ENCODE measurements at regions not wholly inside any gene's neighbourhood (a gene's known extent, or its start where the extent isn't known, plus 50 kb on each side); places are given as distances from the start of the nearest gene placed in this dataset.

GRCh38 chr11:91220476-91221202 lies 997.8 kb upstream of the CHORDC1 start:
- Histone ChIP-seq H3K9me3 (ENCODE audit: insufficient read depth, low read length) (no peaks in the 10 kb centered on the region), H2AFZ (ENCODE audit: low read depth, low read length) (no peak overlapping the region), H3K9ac (ENCODE audit: low read length) (no peak overlapping the region), H4K20me1 (ENCODE audit: insufficient read depth, low read length) (no peaks in the 10 kb centered on the region), H3K27me3 (ENCODE audit: low read depth, low read length) (no peaks in the 10 kb centered on the region), H3K36me3 (replicated peaks; ENCODE audit: low read depth, low read length) (no peaks in the 10 kb centered on the region), H3K4me3 (ENCODE audit: low read length) (no peak overlapping the region), H3K27ac (ENCODE audit: low read length) (no peak overlapping the region), H3K4me2 (ENCODE audit: low read length) (no peak overlapping the region), H3K4me1 (ENCODE audit: low read length) (peaks cover 23% of the 10 kb centered on the region), H3K79me2 (ENCODE audit: low read length) (no peaks in the 10 kb centered on the region)
- TF ChIP-seq, protein P1, sequence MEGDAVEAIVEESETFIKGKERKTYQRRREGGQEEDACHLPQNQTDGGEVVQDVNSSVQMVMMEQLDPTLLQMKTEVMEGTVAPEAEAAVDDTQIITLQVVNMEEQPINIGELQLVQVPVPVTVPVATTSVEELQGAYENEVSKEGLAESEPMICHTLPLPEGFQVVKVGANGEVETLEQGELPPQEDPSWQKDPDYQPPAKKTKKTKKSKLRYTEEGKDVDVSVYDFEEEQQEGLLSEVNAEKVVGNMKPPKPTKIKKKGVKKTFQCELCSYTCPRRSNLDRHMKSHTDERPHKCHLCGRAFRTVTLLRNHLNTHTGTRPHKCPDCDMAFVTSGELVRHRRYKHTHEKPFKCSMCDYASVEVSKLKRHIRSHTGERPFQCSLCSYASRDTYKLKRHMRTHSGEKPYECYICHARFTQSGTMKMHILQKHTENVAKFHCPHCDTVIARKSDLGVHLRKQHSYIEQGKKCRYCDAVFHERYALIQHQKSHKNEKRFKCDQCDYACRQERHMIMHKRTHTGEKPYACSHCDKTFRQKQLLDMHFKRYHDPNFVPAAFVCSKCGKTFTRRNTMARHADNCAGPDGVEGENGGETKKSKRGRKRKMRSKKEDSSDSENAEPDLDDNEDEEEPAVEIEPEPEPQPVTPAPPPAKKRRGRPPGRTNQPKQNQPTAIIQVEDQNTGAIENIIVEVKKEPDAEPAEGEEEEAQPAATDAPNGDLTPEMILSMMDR (IDR thresholded peaks at IDR 0.05; ENCODE audit: low read depth, low read length): peak; percentile 8; the same call in 1 of the 2 replicates
- no peak for TF ChIP-seq EZH2phosphoT487 (IDR thresholded peaks at IDR 0.05; ENCODE audit: low read depth)

DNA sequence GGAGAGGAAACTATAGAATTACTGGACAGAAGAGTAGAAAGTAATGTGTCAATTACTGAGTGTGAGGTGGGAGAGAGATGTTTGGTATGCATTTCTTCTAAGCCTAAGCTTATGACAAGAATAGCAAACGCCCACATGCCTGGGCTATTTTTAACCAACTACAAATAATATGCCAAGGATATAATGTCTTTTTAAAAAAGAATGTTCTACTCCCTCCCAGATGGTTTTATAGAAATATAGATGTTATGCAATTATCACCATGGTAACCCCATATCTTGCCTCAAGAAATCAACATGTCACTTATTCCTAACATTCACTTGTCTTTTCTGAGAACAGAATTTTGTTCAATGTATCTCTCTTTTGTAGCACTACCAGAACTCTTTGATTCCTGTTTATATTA lies 996.7 kb upstream of the CHORDC1 start:
- Histone ChIP-seq H3K36me3 (replicated peaks; ENCODE audit: low read depth, low read length) (no peaks in the 10 kb centered on the region), H4K20me1 (ENCODE audit: insufficient read depth, low read length) (no peaks in the 10 kb centered on the region), H3K27ac (ENCODE audit: low read length) (no peak overlapping the region), H3K9ac (ENCODE audit: low read length) (no peak overlapping the region), H3K27me3 (ENCODE audit: low read depth, low read length) (no peaks in the 10 kb centered on the region), H3K79me2 (ENCODE audit: low read length) (no peaks in the 10 kb centered on the region), H3K4me2 (ENCODE audit: low read length) (no peak overlapping the region), H3K9me3 (ENCODE audit: insufficient read depth, low read length) (no peaks in the 10 kb centered on the region), H3K4me1 (ENCODE audit: low read length) (peaks cover 23% of the 10 kb centered on the region), H2AFZ (ENCODE audit: low read depth, low read length) (no peak overlapping the region), H3K4me3 (ENCODE audit: low read length) (no peak overlapping the region)
- TF ChIP-seq, protein P1 (IDR thresholded peaks at IDR 0.05; ENCODE audit: low read depth, low read length): no peak

- H3K27ac ChIP-seq (ENCODE audit: low read length): no peak overlapping the region
- H3K36me3 ChIP-seq (replicated peaks; ENCODE audit: low read depth, low read length): no peaks in the 10 kb centered on the region
- H3K27me3 ChIP-seq (ENCODE audit: low read depth, low read length): no peaks in the 10 kb centered on the region
- H3K9ac ChIP-seq (ENCODE audit: low read length): no peak overlapping the region
- no peaks in the 10 kb centered on the region for H3K9me3 ChIP-seq (ENCODE audit: insufficient read depth, low read length)
- no peak overlapping the region for H3K4me3 ChIP-seq (ENCODE audit: low read length)
- TF ChIP-seq, protein P1 (IDR thresholded peaks at IDR 0.05; ENCODE audit: low read depth, low read length): no peak
- no peak for TF ChIP-seq EZH2phosphoT487 (IDR thresholded peaks at IDR 0.05; ENCODE audit: low read depth)
- no peaks in the 10 kb centered on the region for H3K4me1 ChIP-seq (ENCODE audit: low read length)
- H2AFZ ChIP-seq (ENCODE audit: low read depth, low read length): no peak overlapping the region
- no peaks in the 10 kb centered on the region for H3K79me2 ChIP-seq (ENCODE audit: low read length)
- H4K20me1 ChIP-seq (ENCODE audit: insufficient read depth, low read length): no peaks in the 10 kb centered on the region
- no peak overlapping the region for H3K4me2 ChIP-seq (ENCODE audit: low read length)
Measured at GRCh38 chr11:91209751-91210150, 986.9 kb upstream of the CHORDC1 start.

- no peaks in the 10 kb centered on the region for H3K36me3 ChIP-seq (replicated peaks; ENCODE audit: low read depth, low read length)
- no peak overlapping the region for H3K4me2 ChIP-seq (ENCODE audit: low read length)
- no peak overlapping the region for H2AFZ ChIP-seq (ENCODE audit: low read depth, low read length)
- H3K4me3 ChIP-seq (ENCODE audit: low read length): no peak overlapping the region
- TF ChIP-seq, protein P1 (IDR thresholded peaks at IDR 0.05; ENCODE audit: low read depth, low read length): no peak
- no peak for TF ChIP-seq EZH2phosphoT487 (IDR thresholded peaks at IDR 0.05; ENCODE audit: low read depth)
- no peaks in the 10 kb centered on the region for H3K79me2 ChIP-seq (ENCODE audit: low read length)
- H3K9me3 ChIP-seq (ENCODE audit: insufficient read depth, low read length): no peaks in the 10 kb centered on the region
- H3K27ac ChIP-seq (ENCODE audit: low read length): no peak overlapping the region
- no peaks in the 10 kb centered on the region for H3K4me1 ChIP-seq (ENCODE audit: low read length)
- H3K9ac ChIP-seq (ENCODE audit: low read length): no peak overlapping the region
- H4K20me1 ChIP-seq (ENCODE audit: insufficient read depth, low read length): no peaks in the 10 kb centered on the region
- H3K27me3 ChIP-seq (ENCODE audit: low read depth, low read length): no peaks in the 10 kb centered on the region
Measured at GRCh38 chr11:91209306-91209705, 986.5 kb upstream of the CHORDC1 start.
